HFFc6 (cell line): ENCODE measurements at regions not wholly inside any gene's neighbourhood (a gene's known extent, or its start where the extent isn't known, plus 50 kb on each side); places are given as distances from the start of the nearest gene placed in this dataset.

Experiments used
- DNase-seq: peaks from one replicate; pipeline ENCODE4 v3.0.0-alpha.2; 2018
- H3K27ac Mint-ChIP-seq: 2 replicates; pipeline ENCODE4 v1.8.0; 2020; ENCODE audit warnings: mild to moderate bottlenecking, mixed read lengths
- H3K27me3 Mint-ChIP-seq: 2 replicates; pipeline ENCODE4 v1.8.0; 2021; ENCODE audit warnings: mild to moderate bottlenecking, moderate library complexity, mixed read lengths; ENCODE audit not compliant: insufficient read depth
- H3K36me3 Mint-ChIP-seq: 2 replicates; pipeline ENCODE4 v1.8.0; 2021; ENCODE audit warnings: low read depth, mixed read lengths
- H3K4me1 Mint-ChIP-seq: 2 replicates; pipeline ENCODE4 v1.8.0; 2020; ENCODE audit warnings: low read depth, mixed read lengths
- H3K4me3 Mint-ChIP-seq: 2 replicates; pipeline ENCODE4 v1.8.0; 2020; ENCODE audit warnings: mild to moderate bottlenecking, moderate library complexity, mixed read lengths
- H3K9me3 Mint-ChIP-seq: 2 replicates; pipeline ENCODE4 v1.8.0; 2020; ENCODE audit warnings: mild to moderate bottlenecking, mixed read lengths
- TF ChIP-seq, protein P1 (sequence below): fragments of 200-600 bp; sonication (generic); IDR thresholded peaks from 2 replicates; pipeline ENCODE4 v1.5.0; 2021; ENCODE audit warnings: antibody characterized with exemption, mild to moderate bottlenecking

DNA sequence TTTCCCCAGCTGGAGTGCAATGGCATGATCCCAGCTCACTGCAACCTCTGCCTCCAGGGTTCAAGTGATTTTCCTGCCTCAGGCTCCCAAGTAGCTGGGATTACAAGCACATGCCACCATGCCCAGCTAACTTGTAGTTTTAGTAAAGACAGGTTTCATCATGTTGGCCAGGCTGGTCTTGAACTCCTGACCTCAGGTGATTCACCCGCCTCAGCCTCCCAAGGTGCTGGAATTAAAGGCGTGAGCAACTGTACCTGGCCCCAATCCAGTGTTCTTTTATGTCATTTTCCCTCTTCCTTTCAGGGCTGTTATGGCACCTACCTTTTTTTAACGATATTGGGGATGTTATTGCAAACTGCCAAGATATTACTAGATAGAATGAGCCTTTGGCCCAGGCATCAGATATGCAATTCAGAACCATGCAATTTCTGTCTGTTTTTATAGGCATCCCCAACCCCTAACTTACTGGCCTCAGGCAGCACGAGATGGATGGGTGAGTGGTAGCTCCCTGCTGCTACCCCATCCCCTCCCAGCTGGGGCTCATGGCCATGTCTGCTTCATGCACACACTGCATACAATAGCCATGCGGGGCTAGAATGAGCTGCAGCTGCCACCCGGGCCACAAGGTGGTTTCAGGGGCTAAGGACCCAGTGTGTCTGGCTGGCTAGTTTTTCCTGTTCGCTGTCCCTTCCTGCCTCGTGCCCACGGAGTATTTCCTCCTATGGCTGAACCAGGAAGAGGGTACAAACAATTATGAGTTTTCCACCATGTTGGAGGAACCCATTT, 1080.1 kb upstream of the SORCS1 start:
- H3K9me3 Mint-ChIP-seq = peaks cover 51% of the 10 kb centered on the region
- DNase-seq = no peak
- no peak overlapping the region for H3K27ac Mint-ChIP-seq
- 0 out of 2 replicates have a peak, but pooled peaks cover 5% of the 10 kb centered on the region for H3K36me3 Mint-ChIP-seq
- H3K27me3 Mint-ChIP-seq = peaks cover 4% of the 10 kb centered on the region; the same call in 1 of the 2 replicates
- no peaks in the 10 kb centered on the region for H3K4me1 Mint-ChIP-seq
- no peak overlapping the region for H3K4me3 Mint-ChIP-seq
- TF ChIP-seq, protein P1, sequence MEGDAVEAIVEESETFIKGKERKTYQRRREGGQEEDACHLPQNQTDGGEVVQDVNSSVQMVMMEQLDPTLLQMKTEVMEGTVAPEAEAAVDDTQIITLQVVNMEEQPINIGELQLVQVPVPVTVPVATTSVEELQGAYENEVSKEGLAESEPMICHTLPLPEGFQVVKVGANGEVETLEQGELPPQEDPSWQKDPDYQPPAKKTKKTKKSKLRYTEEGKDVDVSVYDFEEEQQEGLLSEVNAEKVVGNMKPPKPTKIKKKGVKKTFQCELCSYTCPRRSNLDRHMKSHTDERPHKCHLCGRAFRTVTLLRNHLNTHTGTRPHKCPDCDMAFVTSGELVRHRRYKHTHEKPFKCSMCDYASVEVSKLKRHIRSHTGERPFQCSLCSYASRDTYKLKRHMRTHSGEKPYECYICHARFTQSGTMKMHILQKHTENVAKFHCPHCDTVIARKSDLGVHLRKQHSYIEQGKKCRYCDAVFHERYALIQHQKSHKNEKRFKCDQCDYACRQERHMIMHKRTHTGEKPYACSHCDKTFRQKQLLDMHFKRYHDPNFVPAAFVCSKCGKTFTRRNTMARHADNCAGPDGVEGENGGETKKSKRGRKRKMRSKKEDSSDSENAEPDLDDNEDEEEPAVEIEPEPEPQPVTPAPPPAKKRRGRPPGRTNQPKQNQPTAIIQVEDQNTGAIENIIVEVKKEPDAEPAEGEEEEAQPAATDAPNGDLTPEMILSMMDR = no peak

DNA sequence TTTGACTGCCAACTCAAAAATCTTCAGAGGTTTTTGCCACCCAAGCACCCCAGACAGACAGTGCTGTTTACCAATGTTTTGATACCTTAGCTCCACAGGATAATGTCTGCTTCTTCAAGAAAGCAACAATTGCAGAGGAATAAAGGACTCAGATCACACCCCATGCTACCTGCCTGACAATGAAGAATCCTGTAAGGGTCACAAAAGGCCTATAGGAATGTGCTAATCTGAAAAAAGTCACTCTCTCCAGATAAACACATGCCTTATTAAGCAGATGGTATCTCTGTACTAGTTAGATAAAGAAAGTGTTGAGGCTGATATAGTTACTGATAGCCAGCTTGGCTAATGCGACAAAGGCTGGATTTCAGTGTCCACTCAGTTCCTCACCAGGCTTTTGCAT, 1076.7 kb upstream of the SORCS1 start:
- TF ChIP-seq, protein P1 = no peak
- H3K27ac Mint-ChIP-seq = no peak overlapping the region
- H3K27me3 Mint-ChIP-seq = peaks cover 4% of the 10 kb centered on the region; the same call in 1 of the 2 replicates
- peaks cover 34% of the 10 kb centered on the region for H3K9me3 Mint-ChIP-seq
- no peaks in the 10 kb centered on the region for H3K36me3 Mint-ChIP-seq
- no peak overlapping the region for H3K4me3 Mint-ChIP-seq
- no peaks in the 10 kb centered on the region for H3K4me1 Mint-ChIP-seq
- DNase-seq = no peak

DNA sequence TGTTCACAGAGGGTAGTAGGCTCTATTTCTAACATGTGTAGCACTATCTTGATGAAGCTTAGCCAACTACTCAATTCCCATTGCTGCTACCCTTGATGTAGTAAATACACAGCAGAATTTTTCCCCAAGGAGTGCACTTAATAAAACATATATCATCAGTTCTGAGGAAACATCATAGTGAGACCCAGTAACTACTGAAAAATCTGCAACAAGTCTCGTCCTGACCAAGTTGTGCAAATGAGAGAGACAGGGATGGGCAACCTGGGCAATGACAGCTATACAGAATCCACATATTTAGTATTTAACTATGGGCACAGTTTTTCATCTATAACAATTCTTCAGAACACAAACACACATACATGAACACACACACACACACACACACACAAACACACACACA, 1073.8 kb upstream of the SORCS1 start:
- peaks cover 18% of the 10 kb centered on the region for H3K9me3 Mint-ChIP-seq
- H3K27ac Mint-ChIP-seq = no peak overlapping the region
- H3K27me3 Mint-ChIP-seq = peaks cover 4% of the 10 kb centered on the region; the same call in 1 of the 2 replicates
- no peak for DNase-seq
- H3K4me3 Mint-ChIP-seq = no peak overlapping the region
- H3K4me1 Mint-ChIP-seq = no peaks in the 10 kb centered on the region
- TF ChIP-seq, protein P1 = no peak
- no peaks in the 10 kb centered on the region for H3K36me3 Mint-ChIP-seq

DNA sequence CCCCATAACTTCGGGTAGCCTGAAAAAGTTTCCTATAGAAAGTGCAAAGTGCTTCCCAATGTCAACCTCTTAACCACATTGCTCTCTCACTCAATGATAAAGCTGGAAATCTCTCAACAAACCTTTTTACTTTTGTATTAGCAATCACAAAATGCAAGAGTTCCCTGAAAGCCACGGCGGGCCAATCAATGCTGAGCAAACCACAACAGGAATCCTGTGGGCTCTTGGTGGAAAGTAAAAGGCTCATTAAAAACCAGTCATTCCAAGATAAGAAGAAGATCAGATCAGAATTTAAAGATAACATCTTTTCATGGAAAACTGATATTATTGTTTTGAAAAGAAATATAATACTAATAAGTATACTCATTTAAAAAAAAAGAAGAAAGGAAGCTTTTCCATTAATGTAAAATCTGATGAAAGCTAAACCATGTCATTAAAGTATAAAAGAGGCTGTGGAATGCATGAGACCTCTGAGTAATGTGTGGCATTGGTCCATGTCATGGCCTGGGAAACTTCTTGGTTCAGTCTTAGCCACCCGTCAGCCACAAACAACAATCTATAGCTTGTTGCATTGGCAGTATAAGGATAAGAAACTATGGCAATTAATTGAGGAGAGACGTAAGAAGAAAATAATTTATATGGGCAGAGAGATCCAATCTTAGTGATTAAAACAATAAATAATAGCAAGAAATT, 1066.1 kb upstream of the SORCS1 start:
- TF ChIP-seq, protein P1 = no peak
- DNase-seq = no peak
- Mint-ChIP-seq H3K4me1 (no peaks in the 10 kb centered on the region), H3K9me3 (peaks cover 26% of the 10 kb centered on the region), H3K4me3 (no peak overlapping the region), H3K27ac (no peak overlapping the region), H3K36me3 (no peaks in the 10 kb centered on the region), H3K27me3 (no peaks in the 10 kb centered on the region)

DNA sequence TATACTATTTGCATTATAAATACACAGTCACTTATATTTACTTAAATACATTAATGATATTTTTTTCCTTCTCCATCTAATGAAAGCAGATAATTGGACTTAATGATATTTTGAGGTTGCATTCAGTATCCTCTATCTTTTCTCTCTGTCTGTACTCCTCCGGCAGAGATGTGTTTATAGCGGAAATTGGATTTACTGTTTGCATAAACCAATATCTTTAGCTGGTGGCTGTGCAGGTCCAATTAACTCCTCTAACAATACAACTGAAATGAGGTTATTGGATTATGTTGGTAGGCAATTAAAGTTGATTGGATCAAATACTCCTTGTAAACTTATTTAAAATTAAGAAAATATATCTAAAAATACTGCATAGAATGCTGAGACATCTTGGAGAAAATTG, 1044.2 kb upstream of the SORCS1 start:
- Mint-ChIP-seq H3K4me1 (no peaks in the 10 kb centered on the region), H3K27me3 (no peaks in the 10 kb centered on the region), H3K27ac (no peak overlapping the region)

More for the DNA sequence above, 1044.2 kb upstream of the SORCS1 start:
- Mint-ChIP-seq H3K36me3 (no peaks in the 10 kb centered on the region), H3K4me3 (no peak overlapping the region), H3K9me3 (peaks cover 34% of the 10 kb centered on the region)
- TF ChIP-seq, protein P1 = no peak
- DNase-seq = no peak
